A673 (cell line): ENCODE measurements at regions not wholly inside any gene's neighbourhood (a gene's known extent, or its start where the extent isn't known, plus 50 kb on each side); places are given as distances from the start of the nearest gene placed in this dataset.

Experiments used
- BruUV-seq: library from RNA; stranded (reverse); fragments of 400-500 nt; replicated peaks from 2 replicates; lab custom pipeline; 2021; lab: Mats Ljungman, UMichigan
- CTCF ChIA-PET: fragments of 300-600 bp; sonication (Branson Sonifier 250); formaldehyde crosslinking; loops from one replicate; lab custom pipeline; 2022; ENCODE audit warnings: antibody characterized with exemption; lab: Charles Lee
- POLR2A ChIA-PET: fragments of 300-600 bp; sonication (Branson Sonifier 250); formaldehyde crosslinking; loops from one replicate; lab custom pipeline; 2022; ENCODE audit warnings: antibody characterized with exemption; ENCODE audit not compliant: low non-redundant PET; lab: Charles Lee
- DNase-seq: peaks from one replicate; pipeline ENCODE4 v3.0.0-alpha.2; 2015; ENCODE audit warnings: low spot score
- H3K27ac ChIP-seq: fragments of 200-600 bp; sonication (generic); 2 replicates; pipeline ENCODE4 v1.5.1; 2016; ENCODE audit warnings: mixed run types, low read depth, mild to moderate bottlenecking, mixed read lengths, antibody characterized with exemption, low read length; ENCODE audit not compliant: poor library complexity, severe bottlenecking
- H3K27me3 ChIP-seq: fragments of 200-600 bp; sonication (generic); replicated peaks from 2 replicates; pipeline ENCODE4 v1.6.1; 2017; ENCODE audit warnings: mixed run types, low read depth, mild to moderate bottlenecking, mixed read lengths, antibody characterized with exemption, low read length; ENCODE audit not compliant: insufficient read depth, poor library complexity
- H3K36me3 ChIP-seq: fragments of 200-600 bp; sonication (generic); 2 replicates; pipeline ENCODE4 v1.6.1; 2016; ENCODE audit warnings: mixed run types, mild to moderate bottlenecking, mixed read lengths, antibody characterized with exemption, low read length; ENCODE audit not compliant: insufficient read depth, poor library complexity, severe bottlenecking
- H3K4me1 ChIP-seq: fragments of 200-600 bp; sonication (generic); 2 replicates; pipeline ENCODE4 v1.6.1; 2017; ENCODE audit warnings: mixed run types, mild to moderate bottlenecking, mixed read lengths, antibody characterized with exemption, low read length; ENCODE audit not compliant: insufficient read depth, poor library complexity, severe bottlenecking
- H3K4me3 ChIP-seq: fragments of 200-600 bp; sonication (generic); 2 replicates; pipeline ENCODE4 v1.5.1; 2016; ENCODE audit warnings: low read depth, mixed run types, mild to moderate bottlenecking, mixed read lengths, low read length; ENCODE audit not compliant: poor library complexity, severe bottlenecking
- H3K9me3 ChIP-seq: fragments of 200-600 bp; sonication (generic); 2 replicates; pipeline ENCODE4 v1.6.1; 2016; ENCODE audit warnings: mixed run types, low read depth, mild to moderate bottlenecking, mixed read lengths, antibody characterized with exemption, low read length; ENCODE audit not compliant: poor library complexity, severe bottlenecking
- CTCF ChIP-seq: fragments of 300-800, 200-600 bp; sonication (generic); conservative IDR thresholded peaks from 2 replicates; pipeline ENCODE4 v1.5.1; 2017; ENCODE audit warnings: low read depth, mild to moderate bottlenecking, antibody characterized with exemption, low read length, moderate library complexity, mixed read lengths
- EZH2 ChIP-seq: fragments of 200-600 bp; sonication (generic); IDR thresholded peaks from 2 replicates; pipeline ENCODE4 v1.6.1; 2017; ENCODE audit warnings: borderline replicate concordance, low read depth, mild to moderate bottlenecking, mixed read lengths, antibody characterized with exemption, low read length; ENCODE audit not compliant: poor library complexity, severe bottlenecking
- intact Hi-C: fragments of 100-400 bp; cut with micrococcal nuclease; formaldehyde crosslinking; loops from one replicate; pipeline ENCODE4 v1.10.0; 2022; ENCODE audit not compliant: unreplicated experiment

DNA sequence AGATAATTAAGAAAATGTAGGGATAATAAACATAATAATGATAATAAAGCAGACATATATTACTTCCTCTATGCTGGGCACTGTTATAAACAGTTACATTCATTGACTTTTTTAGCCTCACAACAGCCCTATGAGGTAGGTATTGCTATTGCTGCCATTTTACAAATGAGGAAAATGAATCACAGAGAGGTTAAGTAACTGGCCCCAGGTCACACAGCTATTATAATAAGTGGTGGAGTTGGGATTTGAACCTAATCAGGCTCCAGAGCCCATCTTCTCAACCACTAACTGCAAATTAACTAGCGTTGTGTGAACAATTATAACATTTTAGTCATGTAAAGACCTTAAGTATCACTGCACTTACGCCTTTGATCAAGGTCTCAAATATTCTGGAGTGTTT, 62.5 kb upstream of the PIK3CG start:
- intact Hi-C loops = loop anchor here (5.0 kb wide), 1 partner anchor 130 kb away; no protein-coding TSS in a partner anchor
- DNase-seq = no peak
- H3K36me3 ChIP-seq = no peaks in the 10 kb centered on the region
- no TSS peak for BruUV-seq
- ChIA-PET CTCF (no interaction called here), POLR2A (no interaction called here)
- H3K4me1 ChIP-seq = no peaks in the 10 kb centered on the region
- peaks cover 5% of the 10 kb centered on the region for H3K9me3 ChIP-seq
- H3K27me3 ChIP-seq = no peaks in the 10 kb centered on the region
- no peak overlapping the region for H3K4me3 ChIP-seq
- no peak for TF ChIP-seq CTCF
- TF ChIP-seq EZH2 = no peak
- no peak overlapping the region for H3K27ac ChIP-seq

DNA sequence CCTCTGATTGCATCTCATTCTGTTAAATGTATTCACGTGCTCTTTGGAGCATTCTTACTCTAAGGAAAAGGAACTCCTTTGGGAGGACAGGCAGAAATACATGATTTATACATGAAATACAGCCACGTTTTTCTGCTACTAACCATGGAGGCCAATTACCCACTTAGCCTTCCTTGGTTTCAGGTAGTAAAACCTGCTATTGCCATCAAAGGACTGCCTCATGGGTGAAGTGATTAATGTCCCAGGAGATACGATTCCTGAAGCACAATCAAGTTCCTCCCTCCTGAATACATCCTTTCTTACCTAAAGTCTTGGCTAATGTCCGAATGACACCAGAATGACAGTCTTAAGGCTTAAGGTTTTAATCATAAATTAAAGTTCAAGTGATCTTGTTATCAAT, 58.5 kb upstream of the PIK3CG start:
- no peak overlapping the region for H3K27ac ChIP-seq
- intact Hi-C loops = no loop called here
- no peaks in the 10 kb centered on the region for H3K27me3 ChIP-seq
- TF ChIP-seq EZH2 (no peak), CTCF (no peak)
- BruUV-seq = no TSS peak
- CTCF ChIA-PET = no interaction called here
- no peak overlapping the region for H3K4me3 ChIP-seq
- H3K4me1 ChIP-seq = no peaks in the 10 kb centered on the region
- H3K9me3 ChIP-seq = no peaks in the 10 kb centered on the region
- H3K36me3 ChIP-seq = no peaks in the 10 kb centered on the region
- POLR2A ChIA-PET = no interaction called here
- no peak for DNase-seq

GRCh38 chr7:106807474-106807873, 57.6 kb upstream of the PIK3CG start:
- TF ChIP-seq EZH2 = no peak
- no peak for TF ChIP-seq CTCF
- ChIA-PET POLR2A (no interaction called here), CTCF (no interaction called here)
- no peak for DNase-seq
- BruUV-seq = no TSS peak
- Histone ChIP-seq H3K27me3 (no peaks in the 10 kb centered on the region), H3K36me3 (no peaks in the 10 kb centered on the region), H3K27ac (no peak overlapping the region), H3K9me3 (no peaks in the 10 kb centered on the region), H3K4me3 (no peak overlapping the region), H3K4me1 (no peaks in the 10 kb centered on the region)
- intact Hi-C loops = no loop called here
